ENCODE measurements at regions not wholly inside any gene's neighbourhood (a gene's known extent, or its start where the extent isn't known, plus 50 kb on each side); places are given as distances from the start of the nearest gene placed in this dataset.

DNA sequence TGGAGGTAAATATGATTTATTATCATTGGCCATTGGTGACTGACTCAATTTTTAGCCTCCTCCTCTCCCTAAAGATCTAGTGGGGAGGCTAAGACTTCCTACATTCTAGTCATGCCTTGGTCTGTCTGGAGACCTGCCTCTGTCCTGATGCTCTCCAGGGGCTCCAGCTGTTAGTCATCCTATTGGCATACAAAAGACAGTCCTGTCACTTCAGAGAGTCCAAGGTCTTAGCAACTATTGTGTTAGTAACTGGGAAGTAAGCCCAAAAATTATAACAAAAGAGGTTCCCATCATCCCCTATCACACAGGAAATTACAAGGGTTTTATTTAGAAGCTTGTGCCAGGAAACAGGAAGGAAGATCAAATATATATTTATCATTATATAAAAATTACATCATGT, 400.6 kb upstream of the VSTM2A start:
- TF ChIP-seq, protein P1, sequence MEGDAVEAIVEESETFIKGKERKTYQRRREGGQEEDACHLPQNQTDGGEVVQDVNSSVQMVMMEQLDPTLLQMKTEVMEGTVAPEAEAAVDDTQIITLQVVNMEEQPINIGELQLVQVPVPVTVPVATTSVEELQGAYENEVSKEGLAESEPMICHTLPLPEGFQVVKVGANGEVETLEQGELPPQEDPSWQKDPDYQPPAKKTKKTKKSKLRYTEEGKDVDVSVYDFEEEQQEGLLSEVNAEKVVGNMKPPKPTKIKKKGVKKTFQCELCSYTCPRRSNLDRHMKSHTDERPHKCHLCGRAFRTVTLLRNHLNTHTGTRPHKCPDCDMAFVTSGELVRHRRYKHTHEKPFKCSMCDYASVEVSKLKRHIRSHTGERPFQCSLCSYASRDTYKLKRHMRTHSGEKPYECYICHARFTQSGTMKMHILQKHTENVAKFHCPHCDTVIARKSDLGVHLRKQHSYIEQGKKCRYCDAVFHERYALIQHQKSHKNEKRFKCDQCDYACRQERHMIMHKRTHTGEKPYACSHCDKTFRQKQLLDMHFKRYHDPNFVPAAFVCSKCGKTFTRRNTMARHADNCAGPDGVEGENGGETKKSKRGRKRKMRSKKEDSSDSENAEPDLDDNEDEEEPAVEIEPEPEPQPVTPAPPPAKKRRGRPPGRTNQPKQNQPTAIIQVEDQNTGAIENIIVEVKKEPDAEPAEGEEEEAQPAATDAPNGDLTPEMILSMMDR (IDR thresholded peaks at IDR 0.05; ENCODE audit: extremely low read depth in 1 of 2, insufficient read depth in 1 of 2, low read depth in 1 of 2, low read length in 2 of 2), result no peak
- TF ChIP-seq POLR2A (IDR thresholded peaks at IDR 0.05; ENCODE audit: low read depth, low read length), result no peak

Measured in endothelial cell of umbilical vein (primary cell).